ENCODE measurements at regions not wholly inside any gene's neighbourhood (a gene's known extent, or its start where the extent isn't known, plus 50 kb on each side); places are given as distances from the start of the nearest gene placed in this dataset.

- TF ChIP-seq CTCF (conservative IDR thresholded peaks at IDR 0.05; ENCODE audit: low read depth, low read length), result no peak
- no peak for TF ChIP-seq EZH2 (IDR thresholded peaks at IDR 0.05; ENCODE audit: borderline replicate concordance, low read depth, low read length, poor library complexity, severe bottlenecking)
Observed at GRCh38 chr11:69395287-69395686, 86.2 kb upstream of the LINC01488 start.
